NCI-H510A (cell line): ENCODE measurements at regions not wholly inside any gene's neighbourhood (a gene's known extent, or its start where the extent isn't known, plus 50 kb on each side); places are given as distances from the start of the nearest gene placed in this dataset.
"Not testable (repeated sequence)": the region's sequence is repeated elsewhere in the genome, so short reads cannot be mapped to it uniquely, and the experiment has no call there.

Source experiments
- DNase-seq: peaks from one replicate; lab custom pipeline; 2025; lab: John Stamatoyannopoulos, UW

GRCh38 chr5:40347981-40348725 lies 331.6 kb upstream of the PTGER4 start:
- no peak for DNase-seq

- DNase-seq = no peak
Observed at GRCh38 chr5:40346901-40347300, 332.8 kb upstream of the PTGER4 start.

GRCh38 chr5:40338434-40338833 lies 341.3 kb upstream of the PTGER4 start:
- not testable (repeated sequence) for DNase-seq

GRCh38 chr5:40334242-40334635 lies 345.5 kb upstream of the PTGER4 start:
- DNase-seq = no peak

GRCh38 chr5:40333459-40334241 lies 346.1 kb upstream of the PTGER4 start:
- DNase-seq = no peak

GRCh38 chr5:40332970-40333369 lies 346.7 kb upstream of the PTGER4 start:
- DNase-seq = no peak

- no peak for DNase-seq
Observed at GRCh38 chr5:40331616-40332015, 348.1 kb upstream of the PTGER4 start.

GRCh38 chr5:40321514-40321913 lies 358.2 kb upstream of the PTGER4 start:
- DNase-seq = no peak

- no peak for DNase-seq
Observed at GRCh38 chr5:40318395-40318794, 361.3 kb upstream of the PTGER4 start.

GRCh38 chr5:40317023-40317422 lies 362.7 kb upstream of the PTGER4 start:
- DNase-seq = no peak

- no peak for DNase-seq
Observed at GRCh38 chr5:40315126-40315525, 364.6 kb upstream of the PTGER4 start.

- DNase-seq = no peak
Observed at GRCh38 chr5:40314275-40314674, 365.4 kb upstream of the PTGER4 start.

- no peak for DNase-seq
Observed at GRCh38 chr5:40312205-40312604, 367.5 kb upstream of the PTGER4 start.

GRCh38 chr5:40309851-40310250 lies 369.9 kb upstream of the PTGER4 start:
- no peak for DNase-seq

GRCh38 chr5:40308867-40309266 lies 370.8 kb upstream of the PTGER4 start:
- DNase-seq = no peak

- no peak for DNase-seq
Observed at GRCh38 chr5:40307920-40308319, 371.8 kb upstream of the PTGER4 start.

- no peak for DNase-seq
Observed at GRCh38 chr5:40306869-40307487, 372.7 kb upstream of the PTGER4 start.

GRCh38 chr5:40292006-40292405 lies 387.7 kb upstream of the PTGER4 start:
- no peak for DNase-seq

- no peak for DNase-seq
Observed at GRCh38 chr5:40291338-40291737, 388.4 kb upstream of the PTGER4 start.

GRCh38 chr5:40288800-40289485 lies 390.8 kb upstream of the PTGER4 start:
- DNase-seq = no peak

GRCh38 chr5:40284863-40285262 lies 394.9 kb upstream of the PTGER4 start:
- no peak for DNase-seq

- DNase-seq = no peak
Observed at GRCh38 chr5:40278881-40279280, 400.8 kb upstream of the PTGER4 start.
